HG02870 (cell line): ENCODE measurements at regions not wholly inside any gene's neighbourhood (a gene's known extent, or its start where the extent isn't known, plus 50 kb on each side); places are given as distances from the start of the nearest gene placed in this dataset.
"Not testable (repeated sequence)": the region's sequence is repeated elsewhere in the genome, so short reads cannot be mapped to it uniquely, and the experiment has no call there.

Source experiments
- ATAC-seq: cut with Tn5 transposase; IDR thresholded peaks from one replicate; pipeline ENCODE4 v1.9.1; 2021; ENCODE audit warnings: mild to moderate bottlenecking, moderate library complexity; ENCODE audit not compliant: unreplicated experiment

- ATAC-seq, result no peak
Observed at GRCh38 chr13:90576067-90576466, 771.4 kb upstream of the MIR17HG start.

DNA sequence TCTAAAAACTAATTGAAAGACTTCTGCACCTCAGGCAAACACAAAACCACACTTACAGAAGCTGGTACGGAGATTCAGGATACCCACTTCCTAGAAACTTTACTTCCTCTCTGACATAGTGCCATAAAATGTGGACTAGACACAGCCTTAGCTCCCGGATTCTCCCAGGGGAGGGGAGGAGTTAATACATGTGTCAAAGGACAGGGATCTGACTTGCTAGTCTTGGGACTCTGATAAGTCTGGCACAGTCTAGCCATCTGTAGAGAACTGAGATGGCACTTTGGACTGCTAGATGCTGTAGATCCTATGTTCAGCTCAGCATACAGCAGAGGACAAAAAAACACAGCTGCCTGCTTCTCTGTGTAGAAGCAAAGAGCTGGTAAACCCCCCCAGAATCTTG is 769.8 kb upstream of the MIR17HG start:
- no peak for ATAC-seq

DNA sequence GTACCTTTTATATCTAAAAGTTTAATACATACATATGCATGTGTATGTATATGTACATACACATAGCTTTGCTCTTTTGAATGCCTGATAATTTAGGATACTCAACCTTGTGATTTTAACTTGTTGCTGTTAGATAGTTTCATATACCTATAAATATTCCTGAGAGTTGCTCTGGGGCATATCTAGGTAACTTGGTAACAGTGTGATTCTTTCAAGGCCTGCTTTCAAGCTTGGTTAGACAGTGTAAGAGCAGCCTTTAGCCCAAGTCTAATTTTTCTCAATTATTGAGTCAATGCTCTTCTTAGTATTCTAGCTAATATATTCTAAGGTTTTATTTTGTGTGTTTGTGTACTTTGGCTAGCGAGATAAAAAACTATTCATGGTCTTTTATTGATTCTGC is 762.1 kb upstream of the MIR17HG start:
- no peak for ATAC-seq

DNA sequence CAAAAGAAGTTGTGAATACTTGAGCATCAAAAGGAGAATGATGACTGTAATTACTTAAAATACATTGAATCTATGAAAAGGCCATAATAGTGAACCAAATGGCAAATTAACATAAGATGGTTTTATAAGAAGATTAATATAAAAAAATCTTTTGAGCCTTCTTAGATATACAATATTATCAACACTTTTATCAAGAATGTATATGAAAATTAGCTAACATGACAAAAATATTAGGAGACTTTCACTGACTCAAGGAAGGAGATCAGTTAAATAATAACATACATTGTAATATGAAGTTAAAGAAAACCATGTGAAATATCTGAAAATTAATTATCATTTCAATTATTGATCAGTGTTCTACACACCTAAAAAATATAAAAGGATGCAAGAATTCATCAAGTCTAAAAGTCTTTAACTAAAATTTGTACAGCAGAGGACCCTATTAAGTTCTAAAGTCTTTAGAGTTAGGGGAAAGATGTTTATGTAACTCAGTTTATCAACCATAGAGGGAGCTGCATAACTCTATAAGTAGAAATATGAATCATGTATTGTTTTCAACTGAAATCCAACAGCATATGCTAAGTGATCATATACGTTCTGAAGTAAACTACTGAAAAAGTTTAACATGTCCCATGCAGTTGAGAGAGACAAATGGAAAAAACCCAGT is 756.1 kb upstream of the MIR17HG start:
- no peak for ATAC-seq

GRCh38 chr13:90591927-90592268 is 755.6 kb upstream of the MIR17HG start:
- no peak for ATAC-seq

DNA sequence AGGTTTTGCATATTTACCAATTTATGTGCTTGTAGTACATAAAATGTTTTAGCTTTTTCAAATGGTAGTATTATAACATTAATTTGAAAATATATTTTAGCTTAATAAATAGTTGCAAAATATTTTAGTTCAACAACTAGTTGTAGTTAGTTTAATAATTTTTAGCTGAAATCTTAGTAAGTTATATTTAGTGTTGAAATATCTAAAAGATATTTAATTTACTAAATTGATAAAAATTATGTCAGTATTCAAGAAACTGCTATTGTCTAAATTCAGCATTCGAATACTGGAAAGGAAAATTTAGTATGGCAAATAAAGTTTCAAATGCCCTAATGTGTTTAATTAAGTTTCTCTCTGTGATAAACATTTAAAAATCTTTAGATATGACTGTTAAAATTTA is 754.5 kb upstream of the MIR17HG start:
- ATAC-seq, result no peak

- no peak for ATAC-seq
Observed at GRCh38 chr13:90594681-90595080, 752.8 kb upstream of the MIR17HG start.

DNA sequence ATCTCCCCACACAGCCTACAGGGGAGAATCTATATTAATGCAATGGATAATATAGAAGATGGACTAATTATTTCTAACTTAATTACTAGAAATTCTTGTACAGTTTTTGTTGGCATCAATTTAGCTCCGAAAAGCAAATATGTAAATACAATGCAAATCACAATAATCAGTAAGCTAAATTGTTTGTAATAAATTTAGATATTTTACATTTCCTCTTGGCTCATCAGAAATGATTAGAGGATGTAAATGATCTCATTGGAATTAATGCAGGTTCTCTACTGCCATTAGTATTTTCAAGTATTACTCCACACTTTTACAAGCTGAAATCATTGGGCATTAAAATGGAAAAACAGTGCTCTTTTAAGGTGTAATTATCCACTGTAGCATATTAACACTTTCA is 741.8 kb upstream of the MIR17HG start:
- ATAC-seq, result no peak

DNA sequence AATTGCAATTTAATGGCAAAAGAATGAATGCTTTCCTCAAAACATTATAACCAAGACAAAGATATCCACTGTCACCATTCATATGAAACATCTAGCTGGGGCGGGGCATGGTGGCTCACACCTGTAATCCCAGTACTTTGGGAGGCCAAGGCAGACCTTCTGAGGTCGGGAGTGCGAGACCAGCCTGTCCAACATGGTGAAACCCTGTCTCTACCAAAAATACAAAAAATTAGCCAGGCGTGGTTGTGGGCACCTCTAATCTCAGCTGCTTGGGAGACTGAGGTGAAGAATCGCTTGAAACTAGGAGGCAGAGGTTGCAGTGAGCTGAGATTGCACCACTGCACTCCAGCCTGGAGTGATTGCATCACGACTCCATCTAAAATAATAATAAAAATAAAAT is 740.6 kb upstream of the MIR17HG start:
- ATAC-seq, result not testable (repeated sequence)

DNA sequence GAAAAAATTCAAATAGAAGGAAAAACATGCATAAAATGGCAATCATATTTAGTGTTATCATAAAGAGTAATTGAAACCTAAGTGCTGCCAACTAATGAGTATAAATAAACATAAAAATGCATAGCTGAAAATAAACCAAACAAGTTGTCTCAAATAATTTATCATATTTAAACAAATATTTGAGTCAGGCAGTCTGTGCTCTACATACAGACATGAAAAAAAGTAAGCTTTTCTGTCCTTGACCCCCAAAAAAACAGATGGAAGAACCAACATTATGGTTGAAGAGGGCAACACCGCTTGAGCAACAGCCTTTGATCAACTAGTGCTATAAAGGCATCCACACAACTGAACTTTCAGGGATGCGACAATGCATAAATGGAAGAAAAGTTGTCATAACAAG is 735.1 kb upstream of the MIR17HG start:
- ATAC-seq, result no peak

GRCh38 chr13:90613076-90613795 is 734.3 kb upstream of the MIR17HG start:
- no peak for ATAC-seq

- no peak for ATAC-seq
Observed at GRCh38 chr13:90615236-90615635, 732.3 kb upstream of the MIR17HG start.

DNA sequence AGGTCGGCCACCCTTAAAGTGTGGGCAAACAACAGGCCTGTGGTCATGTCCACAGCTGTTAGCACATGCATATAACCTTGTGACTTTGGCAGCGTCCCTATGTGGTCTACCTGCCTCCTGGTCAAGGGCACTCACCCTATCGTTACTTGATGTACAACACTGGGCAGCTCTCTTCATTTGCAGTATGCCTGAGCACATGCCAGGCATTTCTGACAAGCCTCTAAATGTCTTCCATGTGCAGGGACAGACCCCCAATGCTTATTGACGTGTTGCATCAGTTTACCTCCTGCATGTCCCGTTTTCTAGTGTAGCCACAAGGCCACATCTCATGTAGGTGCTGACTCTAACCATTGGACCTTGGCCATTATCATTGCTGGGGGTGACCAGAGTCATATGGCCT is 731.7 kb upstream of the MIR17HG start:
- ATAC-seq, result no peak

DNA sequence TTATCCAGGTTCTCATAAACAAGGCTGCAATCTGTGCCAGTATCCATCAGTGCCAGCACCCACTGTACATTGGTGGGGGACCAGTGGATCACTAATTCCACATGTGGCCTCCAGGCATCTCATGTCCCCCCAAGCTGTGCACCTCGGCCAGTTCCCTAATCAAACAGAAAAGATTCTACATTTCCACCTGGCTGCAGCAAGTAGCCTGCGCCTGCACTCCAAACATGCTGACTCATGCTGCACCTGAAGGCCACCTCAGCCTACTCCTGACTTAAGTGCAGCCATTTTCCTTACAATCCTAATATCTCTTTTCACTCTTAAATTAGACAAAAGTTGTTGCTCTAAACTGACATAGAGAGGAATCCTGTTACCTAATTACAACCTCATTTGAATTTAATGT is 729.4 kb upstream of the MIR17HG start:
- ATAC-seq, result no peak

- ATAC-seq, result no peak
Observed at GRCh38 chr13:90622541-90622940, 724.9 kb upstream of the MIR17HG start.

DNA sequence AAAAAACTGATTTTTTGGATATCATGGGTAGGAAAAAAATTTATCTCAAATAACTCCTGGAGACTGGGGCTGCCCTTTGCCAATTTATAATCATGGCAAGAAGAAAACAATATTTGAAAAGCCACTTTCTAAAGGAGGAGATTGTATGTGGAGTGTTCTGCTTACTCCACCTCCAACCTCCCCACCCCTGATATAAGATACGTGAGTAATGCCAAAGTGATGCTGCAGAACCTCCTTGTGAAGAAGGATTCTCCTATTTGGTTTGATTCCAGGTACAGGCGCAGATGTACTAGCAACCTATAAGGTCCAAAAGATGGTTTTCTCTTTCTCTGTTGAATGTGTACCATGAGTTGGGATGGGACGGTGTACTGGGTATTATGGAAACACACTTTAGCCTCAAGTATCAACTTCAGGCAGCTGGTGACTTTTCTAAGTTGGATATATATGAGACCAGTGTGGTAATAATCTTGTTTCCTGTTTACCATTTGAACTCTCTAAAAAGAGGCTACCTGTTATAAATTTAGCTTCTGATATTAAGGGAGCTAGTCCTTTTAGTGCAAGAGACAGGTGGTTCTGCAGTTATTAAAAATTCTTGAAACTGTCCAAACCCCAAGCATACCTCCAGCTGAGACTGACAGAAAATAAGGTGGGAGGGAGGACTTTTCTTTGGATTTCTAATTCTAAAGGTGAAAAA is 724.0 kb upstream of the MIR17HG start:
- ATAC-seq, result no peak

GRCh38 chr13:90627813-90628212 is 719.7 kb upstream of the MIR17HG start:
- no peak for ATAC-seq

GRCh38 chr13:90628471-90628870 is 719.0 kb upstream of the MIR17HG start:
- ATAC-seq, result no peak

DNA sequence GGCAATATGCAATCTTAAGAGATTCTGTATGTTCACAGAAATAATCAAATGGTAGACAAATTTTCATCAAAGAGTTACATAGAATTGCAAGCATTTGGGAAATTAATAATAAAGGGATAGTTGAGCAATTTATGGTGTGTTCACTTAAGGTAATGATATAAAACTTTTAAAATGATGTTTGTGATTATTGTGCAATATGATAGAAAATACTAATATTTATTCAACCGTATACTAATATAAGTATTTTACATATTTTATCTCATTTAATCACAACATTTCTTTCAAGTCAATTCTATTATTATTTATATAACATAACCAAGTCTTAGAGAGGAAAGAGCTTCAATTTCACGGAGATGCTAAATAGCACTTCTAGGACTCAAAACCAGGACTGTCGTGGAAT is 716.8 kb upstream of the MIR17HG start:
- ATAC-seq, result no peak

DNA sequence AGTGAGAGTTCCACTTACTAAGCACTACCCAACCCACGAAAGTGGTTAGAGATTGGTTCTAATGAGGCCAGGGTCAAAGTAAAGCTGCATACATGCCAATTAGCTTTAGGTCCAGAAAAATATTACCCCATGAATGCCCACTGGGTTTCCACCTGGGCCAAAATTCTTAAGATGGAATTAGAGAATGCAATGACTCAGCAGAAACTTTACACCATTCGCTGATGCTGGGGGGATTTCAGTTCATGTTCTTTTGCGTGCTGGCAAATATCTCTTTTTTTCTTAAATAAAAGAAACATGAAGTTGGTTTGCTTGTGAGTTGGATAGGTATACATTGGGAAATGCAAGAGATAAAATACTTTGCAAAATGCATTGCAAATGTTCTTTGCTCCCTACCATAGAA is 715.3 kb upstream of the MIR17HG start:
- no peak for ATAC-seq

- no peak for ATAC-seq
Observed at GRCh38 chr13:90633849-90634248, 713.6 kb upstream of the MIR17HG start.

DNA sequence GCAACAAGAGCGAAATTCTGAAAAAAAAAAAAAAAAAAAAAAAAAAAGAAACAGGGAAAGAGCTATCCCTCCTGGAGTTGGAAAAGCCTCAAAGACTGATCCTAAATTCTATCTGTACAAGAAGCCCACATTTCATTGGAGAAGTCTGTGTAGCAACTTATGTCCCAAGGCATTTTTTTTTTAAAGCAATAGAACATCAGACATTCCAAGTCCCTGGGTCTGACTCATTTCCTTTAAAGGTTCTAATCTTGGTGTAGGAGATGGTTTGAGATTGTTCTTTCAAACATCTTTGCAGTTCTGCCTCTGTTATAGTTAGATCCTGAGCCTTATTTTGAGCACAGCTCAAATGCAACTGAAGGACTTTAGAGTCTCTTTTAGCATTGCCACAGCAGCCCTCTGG is 706.5 kb upstream of the MIR17HG start:
- ATAC-seq, result no peak
